Coronary artery (tissue), 2 donors: ENCODE measurements at regions not wholly inside any gene's neighbourhood (a gene's known extent, or its start where the extent isn't known, plus 50 kb on each side); places are given as distances from the start of the nearest gene placed in this dataset.

Source experiments
- DNase-seq: peaks from one replicate; pipeline ENCODE4 v3.0.0-alpha.2; 2017; ENCODE audit warnings: low spot score
- H3K27ac ChIP-seq, 2 donors: fragments of 200-600 bp; sonication (generic); one replicate each; pipeline ENCODE4 v1.5.1; 2016 to 2019
- H3K4me3 ChIP-seq: fragments of 200-600 bp; sonication (generic); 2 replicates; pipeline ENCODE4 v1.5.1; 2016; ENCODE audit warnings: mild to moderate bottlenecking, moderate library complexity
- CTCF ChIP-seq: fragments of 200-600 bp; sonication (generic); IDR thresholded peaks from one replicate; pipeline ENCODE4 v1.5.1; 2019; ENCODE audit warnings: antibody characterized with exemption

GRCh38 chr14:96735526-96735925, 61.7 kb upstream of the VRK1 start:
- H3K4me3 ChIP-seq: no peak overlapping the region
- DNase-seq: no peak
- no peak for TF ChIP-seq CTCF
- no peak overlapping the region for H3K27ac ChIP-seq

GRCh38 chr14:96736439-96736838, 60.7 kb upstream of the VRK1 start:
- no peak for DNase-seq
- TF ChIP-seq CTCF: no peak
- H3K27ac ChIP-seq: no peak overlapping the region
- no peak overlapping the region for H3K4me3 ChIP-seq

- H3K27ac ChIP-seq: no peak overlapping the region
- H3K4me3 ChIP-seq: no peak overlapping the region
- no peak for DNase-seq
- TF ChIP-seq CTCF: no peak
Measured at GRCh38 chr14:96737881-96738280, 59.3 kb upstream of the VRK1 start.

- TF ChIP-seq CTCF: no peak
- Histone ChIP-seq H3K27ac (no peak overlapping the region), H3K4me3 (no peak overlapping the region)
- DNase-seq: no peak
Measured at GRCh38 chr14:96739200-96739910, 57.8 kb upstream of the VRK1 start.

- no peak for DNase-seq
Measured at GRCh38 chr14:96741151-96741977, 55.8 kb upstream of the VRK1 start.

GRCh38 chr14:96744262-96744661, 52.9 kb upstream of the VRK1 start:
- no peak overlapping the region for H3K27ac ChIP-seq
- DNase-seq: no peak
- no peak for TF ChIP-seq CTCF
- no peak overlapping the region for H3K4me3 ChIP-seq

More at GRCh38 chr14:96741151-96741977, 55.8 kb upstream of the VRK1 start:
- peak; percentile 93 for TF ChIP-seq CTCF
- Histone ChIP-seq H3K27ac (no peak overlapping the region), H3K4me3 (peak overlapping the region; percentile 59)
